K562 (cell line): ENCODE measurements at regions not wholly inside any gene's neighbourhood (a gene's known extent, or its start where the extent isn't known, plus 50 kb on each side); places are given as distances from the start of the nearest gene placed in this dataset.

Experiments
- ATAC-seq: fragments of 200-7000 bp; cut with Tn5 transposase; 3 replicates; pipeline ENCODE4 v1.9.1; 2020; ENCODE audit warnings: moderate library complexity
- BruUV-seq: library from RNA; stranded (reverse); fragments of 400-500 nt; replicated peaks from 2 replicates; lab custom pipeline; 2021; lab: Mats Ljungman, UMichigan
- CTCF ChIA-PET: fragments of 300-600 bp; formaldehyde crosslinking; extraction: SDS; loops from one replicate; lab custom pipeline; 2021; ENCODE audit warnings: low intra/inter-chr PET ratio; lab: Yijun Ruan, JAX
- POLR2A ChIA-PET: fragments of 300-600, 350-650 bp; sonication (Branson Sonifier 250); formaldehyde crosslinking; extraction: SDS; loops from one replicate; lab custom pipeline; 2021; ENCODE audit warnings: antibody characterized with exemption, inconsistent platforms; lab: Yijun Ruan, JAX
- DNase-seq, 4 experiments: peaks; one replicate each; pipeline versions ENCODE4 v3.0.0 to v3.0.0-alpha.2; 2011 to 2018; ENCODE audit warnings: low spot score in 3 of 4, mixed read lengths in 3 of 4; ENCODE audit errors: extremely low read depth in 1 of 4
- FAIRE-seq: peaks from 2 replicates; lab custom pipeline; 2011; peaks lifted over from hg19 to GRCh38; lab: Jason Lieb, UNC
- H2AFZ ChIP-seq: 2 replicates; pipeline ENCODE4 v1.6.0; 2011; ENCODE audit warnings: low read depth, low read length, control low read depth, inconsistent platforms
- H3K27ac ChIP-seq: fragments of 200-600 bp; 3 replicates; pipeline ENCODE4 v1.8.0; 2011; ENCODE audit warnings: low read depth, mild to moderate bottlenecking, control low read depth, inconsistent platforms, low read length, moderate library complexity, mixed read lengths; ENCODE audit errors: extremely low read depth
- H3K27me3 ChIP-seq, 2 experiments: fragments of 300-600 bp in 1 of 2; 2 replicates in 1 of 2; 3 replicates in 1 of 2; pipeline versions ENCODE4 v1.6.0 to v1.8.0; 2011; ENCODE audit warnings: inconsistent platforms in 2 of 2, low read length in 2 of 2, mild to moderate bottlenecking in 1 of 2, mixed read lengths in 1 of 2, moderate library complexity in 1 of 2; ENCODE audit not compliant: control insufficient read depth in 2 of 2, insufficient read depth in 2 of 2
- H3K36me3 ChIP-seq: fragments of 300-600 bp; 3 replicates; pipeline ENCODE4 v1.8.0; 2011; ENCODE audit warnings: mild to moderate bottlenecking, low read length, inconsistent platforms; ENCODE audit not compliant: control insufficient read depth, insufficient read depth
- H3K4me1 ChIP-seq, 2 experiments: fragments of 200-600 bp in 1 of 2; replicated peaks in 1 of 2; 2 replicates in 1 of 2; 3 replicates in 1 of 2; pipeline versions ENCODE4 v1.5.1 to v1.8.0; 2011; ENCODE audit warnings: inconsistent platforms in 2 of 2, low read length in 2 of 2, mild to moderate bottlenecking in 1 of 2, mixed read lengths in 1 of 2, moderate library complexity in 1 of 2; ENCODE audit not compliant: control insufficient read depth in 2 of 2, insufficient read depth in 2 of 2
- H3K4me2 ChIP-seq: 2 replicates; pipeline ENCODE4 v1.6.1; 2011; ENCODE audit warnings: low read length, control low read depth, inconsistent platforms, mixed read lengths; ENCODE audit not compliant: insufficient read depth
- H3K4me3 ChIP-seq: fragments of 200-600 bp; sonication (generic), shearing (Covaris generic); 2 replicates; pipeline ENCODE4 v1.5.1; 2016; ENCODE audit warnings: control low read depth, inconsistent platforms
- H3K79me2 ChIP-seq: fragments of 200-600 bp; 3 replicates; pipeline ENCODE4 v1.8.0; 2011; ENCODE audit warnings: low read length, inconsistent platforms; ENCODE audit not compliant: control insufficient read depth, insufficient read depth
- H3K9ac ChIP-seq, 2 experiments: 2 replicates each; pipeline versions ENCODE4 v1.6.0 to v1.6.1; 2011; ENCODE audit warnings: low read depth in 2 of 2, low read length in 2 of 2, control low read depth in 1 of 2, inconsistent platforms in 1 of 2, mild to moderate bottlenecking in 1 of 2, mixed read lengths in 1 of 2; ENCODE audit not compliant: insufficient read depth in 1 of 2
- H3K9me1 ChIP-seq: one replicate; pipeline ENCODE4 v1.6.0; 2011; ENCODE audit warnings: inconsistent platforms, mild to moderate bottlenecking, low read length, moderate library complexity; ENCODE audit not compliant: control insufficient read depth, insufficient read depth
- H3K9me3 ChIP-seq: replicated peaks from 2 replicates; pipeline ENCODE4 v1.5.1; 2011; ENCODE audit warnings: low read depth, low read length, inconsistent platforms; ENCODE audit not compliant: control insufficient read depth, insufficient read depth
- H4K20me1 ChIP-seq: replicated peaks from 2 replicates; pipeline ENCODE4 v1.6.1; 2011; ENCODE audit warnings: low read length, inconsistent platforms, mixed read lengths; ENCODE audit not compliant: control insufficient read depth, insufficient read depth
- CHD4 ChIP-seq: fragments of 200-600 bp; sonication (generic); IDR thresholded peaks from 3 replicates; pipeline ENCODE4 v1.6.1; 2012; ENCODE audit warnings: low read depth, mild to moderate bottlenecking, mixed read lengths, low read length, inconsistent platforms; ENCODE audit not compliant: insufficient read depth, insufficient replicate concordance, poor library complexity, severe bottlenecking
- CXXC5 ChIP-seq: fragments of 250-450 bp; sonication (Bioruptor Pico); IDR thresholded peaks from 2 replicates; pipeline ENCODE4 v1.8.0; 2022; ENCODE audit warnings: inconsistent platforms, mild to moderate bottlenecking, moderate library complexity
- ELF1 ChIP-seq: fragments of 200-800 bp; sonication (Bioruptor generic); IDR thresholded peaks from 2 replicates; pipeline ENCODE4 v1.6.1; 2016; ENCODE audit warnings: missing genetic modification characterization, missing compliant biosample characterization
- ETV1 ChIP-seq: fragments of 450-650 bp; conservative IDR thresholded peaks from 2 replicates; pipeline ENCODE4 v1.6.1; 2016; ENCODE audit warnings: missing genetic modification characterization, control low read depth, low read depth, missing compliant biosample characterization
- NR4A1 ChIP-seq, 2 experiments: fragments of 250-450 bp in 1 of 2; fragments of 450-650 bp in 1 of 2; sonication (Bioruptor Pico) in 1 of 2; IDR thresholded peaks; 2 replicates each; pipeline versions ENCODE4 v1.4.0 to v1.6.1; 2016 to 2020; ENCODE audit warnings: mild to moderate bottlenecking in 2 of 2, missing compliant biosample characterization in 1 of 2, missing genetic modification characterization in 1 of 2, moderate library complexity in 1 of 2
- POLR2H ChIP-seq: IDR thresholded peaks from 2 replicates; pipeline ENCODE4 v1.6.1; 2016; ENCODE audit warnings: missing genetic modification characterization, low read depth, mild to moderate bottlenecking, control low read depth, missing compliant biosample characterization, moderate library complexity
- SAFB2 ChIP-seq: fragments of 200-400 bp; formaldehyde crosslinking; IDR thresholded peaks from 2 replicates; pipeline ENCODE4 v1.6.1; 2018; ENCODE audit warnings: borderline replicate concordance, low read length, low read depth, moderate library complexity; ENCODE audit not compliant: severe bottlenecking
- SMARCE1 ChIP-seq: fragments of 450-650 bp; IDR thresholded peaks from 2 replicates; pipeline ENCODE4 v1.7.1; 2016; ENCODE audit warnings: mild to moderate bottlenecking
- TEAD2 ChIP-seq: fragments of 450-650 bp; IDR thresholded peaks from 2 replicates; pipeline ENCODE4 v1.6.1; 2016; ENCODE audit warnings: missing genetic modification characterization, control low read depth, missing compliant biosample characterization
- XRCC5 ChIP-seq: fragments of 200-400 bp; formaldehyde crosslinking; IDR thresholded peaks from 2 replicates; pipeline ENCODE4 v1.6.1; 2017; ENCODE audit warnings: low read depth, mild to moderate bottlenecking, low read length
- ZBTB49 ChIP-seq: sonication (generic); formaldehyde crosslinking; IDR thresholded peaks from 2 replicates; pipeline ENCODE4 v1.8.0; 2022; ENCODE audit warnings: missing genetic modification reagents, mild to moderate bottlenecking, borderline replicate concordance
- ZEB2 ChIP-seq: fragments of 450-650 bp; IDR thresholded peaks from 2 replicates; pipeline ENCODE4 v1.6.1; 2016
- ZNF134 ChIP-seq: fragments of 250-450 bp; sonication (Bioruptor Pico); conservative IDR thresholded peaks from 2 replicates; pipeline ENCODE4 v1.4.0; 2020
- ZNF668 ChIP-seq: fragments of 250-450 bp; sonication (Bioruptor Pico); IDR thresholded peaks from 2 replicates; pipeline ENCODE4 v1.8.0; 2022; ENCODE audit warnings: mild to moderate bottlenecking, inconsistent platforms
- WGBS: fragments of 100-300 bp; shearing (Covaris generic); methylation state at CpG from one replicate; pipeline ENCODE4 v1.1.6; 2016; ENCODE audit warnings: low coverage, mixed read lengths; ENCODE audit not compliant: insufficient coverage; ENCODE audit errors: missing lambda C conversion rate; 5-methylcytosine and 5-hydroxymethylcytosine counted together
- in situ Hi-C: fragments of 300-500 bp; cut with MboI; formaldehyde crosslinking; loops from 4 replicates; pipeline ENCODE4 v1.15.0; 2018; ENCODE audit warnings: inconsistent platforms, mixed read lengths
- intact Hi-C: fragments of 100-400 bp; cut with micrococcal nuclease; formaldehyde crosslinking; loops from 2 replicates; pipeline ENCODE4 v1.14.2; 2022

DNA sequence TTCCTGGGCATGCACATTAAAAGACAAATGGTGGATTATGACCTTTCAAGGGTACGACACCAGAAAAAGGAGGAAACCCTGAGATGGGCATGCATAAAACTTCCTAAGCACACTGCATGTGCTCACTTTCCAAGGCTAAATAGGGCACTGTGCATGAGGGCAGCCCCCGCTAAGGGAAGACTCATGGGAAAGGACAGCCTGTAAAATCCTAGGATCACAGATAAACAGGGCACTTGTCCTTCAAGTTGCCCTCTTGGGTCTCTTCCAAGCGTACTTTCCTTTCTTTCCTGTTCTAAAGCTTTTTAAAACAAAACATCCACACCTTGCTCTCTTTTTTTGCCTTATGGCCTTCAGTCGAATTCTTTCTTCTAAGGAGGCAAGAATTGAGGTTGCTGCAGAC lies 106.5 kb upstream of the SYNCRIP start (continued):
- TF ChIP-seq ETV1 (tag) (no peak), ELF1 (tag) (no peak)
- TF ChIP-seq, all 486 proteins: peak for 0

GRCh38 chr6:85747666-85748065 lies 105.0 kb upstream of the SYNCRIP start:
- FAIRE-seq = no peak
- Histone ChIP-seq H3K9me1 (no peaks in the 10 kb centered on the region), H3K4me2 (no peak overlapping the region), H4K20me1 (no peaks in the 10 kb centered on the region), H2AFZ (no peak overlapping the region), H3K9me3 (no peaks in the 10 kb centered on the region), H3K36me3 (no peaks in the 10 kb centered on the region), H3K4me3 (no peak overlapping the region), H3K27ac (no peak overlapping the region), H3K9ac (no peak overlapping the region)
- in situ Hi-C loops = no loop called here
- BruUV-seq = no TSS peak
- no peak for DNase-seq
- CTCF ChIA-PET = no interaction called here
- ATAC-seq = no peak
- intact Hi-C loops = no loop called here
- TF ChIP-seq SMARCE1 (no peak), ZEB2 (no peak), ZNF668 (no peak)
- TF ChIP-seq, all 486 proteins: peak for 0
- peaks cover 0 to 7% of the 10 kb centered on the region in 2 experiments; a peak in 1 of 5 replicates for H3K27me3 ChIP-seq
- WGBS = 5% methylated on average over 1 of the region's 1 CpG
- POLR2A ChIA-PET = no interaction called here
- no peaks in the 10 kb centered on the region for H3K4me1 ChIP-seq
- H3K79me2 ChIP-seq = no peaks in the 10 kb centered on the region

DNA sequence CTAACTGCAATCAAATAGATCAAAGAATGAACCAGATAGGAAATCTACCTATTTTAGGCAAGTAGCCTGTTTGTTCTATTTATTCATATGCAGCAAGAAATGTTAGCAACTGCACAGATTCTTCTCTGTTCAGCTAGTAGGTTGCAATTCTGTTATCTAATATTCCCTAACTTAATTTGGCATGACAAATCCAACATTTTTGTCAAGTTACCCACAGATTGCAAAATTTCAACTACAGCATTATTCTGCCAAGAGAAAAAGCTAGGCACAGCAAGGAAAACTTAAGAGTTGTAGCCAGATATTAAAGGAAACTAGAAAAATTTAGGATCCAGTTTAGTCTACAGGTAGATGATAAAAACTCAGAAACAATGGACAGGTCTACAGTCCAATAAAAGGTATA lies 104.4 kb upstream of the SYNCRIP start:
- Histone ChIP-seq H3K36me3 (no peaks in the 10 kb centered on the region), H3K4me3 (no peak overlapping the region), H3K4me1 (no peaks in the 10 kb centered on the region), H3K79me2 (no peaks in the 10 kb centered on the region), H3K9me3 (no peaks in the 10 kb centered on the region), H3K9ac (no peak overlapping the region), H3K9me1 (no peaks in the 10 kb centered on the region), H4K20me1 (no peaks in the 10 kb centered on the region), H2AFZ (no peak overlapping the region), H3K4me2 (no peak overlapping the region), H3K27me3 (peaks cover 0 to 6% of the 10 kb centered on the region in 2 experiments; a peak in 1 of 5 replicates), H3K27ac (no peak overlapping the region)
- ATAC-seq (no peak), FAIRE-seq (no peak), DNase-seq (no peak)
- no TSS peak for BruUV-seq
- POLR2A ChIA-PET = no interaction called here
- CTCF ChIA-PET = no interaction called here
- intact Hi-C loops (no loop called here), in situ Hi-C loops (no loop called here)
- TF ChIP-seq CHD4 (no peak), TEAD2 (tag) (no peak), POLR2H (no peak), NR4A1 (CRISPR knock-in tag; IDR thresholded peaks at IDR 0.05) (no peak), NR4A1 (tag; IDR thresholded peaks at IDR 0.05) (no peak), XRCC5 (no peak), CXXC5 (CRISPR knock-in tag) (no peak), SAFB2 (no peak), ZNF134 (CRISPR knock-in tag) (no peak), ETV1 (tag) (no peak), ZBTB49 (CRISPR knock-in tag) (no peak)
